Activated CD8-positive, alpha-beta memory T cell treated with anti-CD3 and anti-CD28 coated beads for 4 hours (primary cell): ENCODE measurements at regions not wholly inside any gene's neighbourhood (a gene's known extent, or its start where the extent isn't known, plus 50 kb on each side); places are given as distances from the start of the nearest gene placed in this dataset.

ENCODE experiments used
- DNase-seq, 2 donors: peaks; one replicate each; pipeline ENCODE4 v3.0.0-alpha.2; 2020; ENCODE audit warnings: low read depth in 2 of 2

- DNase-seq, result no peak
Observed at GRCh38 chr7:131737746-131738465, 181.5 kb upstream of the PODXL start.

DNA sequence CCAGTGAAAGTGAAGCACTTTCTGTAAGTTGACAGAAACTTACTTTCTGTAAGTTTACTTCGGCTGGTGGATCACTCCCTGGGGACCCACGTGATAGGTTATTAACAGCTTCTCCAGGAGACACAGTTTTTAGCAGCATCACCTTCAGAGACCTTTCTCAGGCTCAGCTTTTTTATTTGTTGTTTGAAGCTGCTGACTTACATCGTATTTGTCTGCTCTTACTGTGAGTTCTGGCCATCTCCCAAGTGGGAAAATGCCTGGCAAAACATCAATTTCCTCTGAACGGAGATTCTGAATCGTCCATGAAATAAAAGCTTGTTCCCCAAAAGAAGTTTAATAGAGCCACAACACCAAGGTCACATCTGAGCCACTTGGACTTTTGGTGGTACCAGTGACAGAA is 178.7 kb upstream of the PODXL start:
- DNase-seq, result no peak

DNA sequence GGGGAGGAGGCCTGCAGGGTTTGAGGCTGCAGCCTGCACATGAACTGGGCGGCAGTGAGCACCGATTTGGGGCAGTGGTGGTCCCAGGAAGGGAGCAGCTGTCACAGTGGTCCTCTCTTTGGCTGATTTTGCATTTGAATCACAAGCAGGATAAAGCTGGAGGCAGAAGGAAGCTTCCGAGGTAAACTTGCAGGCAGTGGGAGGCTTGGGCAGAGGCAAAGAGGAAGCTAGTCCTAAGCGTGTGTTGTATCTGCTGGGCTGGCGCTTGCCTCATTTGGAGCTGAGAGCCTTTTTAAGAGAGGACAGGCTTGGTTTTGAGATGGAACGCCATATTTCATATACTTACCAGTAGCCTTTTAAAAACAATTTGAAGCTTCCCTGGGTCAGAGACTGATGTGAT is 177.2 kb upstream of the PODXL start:
- DNase-seq, result no peak

DNA sequence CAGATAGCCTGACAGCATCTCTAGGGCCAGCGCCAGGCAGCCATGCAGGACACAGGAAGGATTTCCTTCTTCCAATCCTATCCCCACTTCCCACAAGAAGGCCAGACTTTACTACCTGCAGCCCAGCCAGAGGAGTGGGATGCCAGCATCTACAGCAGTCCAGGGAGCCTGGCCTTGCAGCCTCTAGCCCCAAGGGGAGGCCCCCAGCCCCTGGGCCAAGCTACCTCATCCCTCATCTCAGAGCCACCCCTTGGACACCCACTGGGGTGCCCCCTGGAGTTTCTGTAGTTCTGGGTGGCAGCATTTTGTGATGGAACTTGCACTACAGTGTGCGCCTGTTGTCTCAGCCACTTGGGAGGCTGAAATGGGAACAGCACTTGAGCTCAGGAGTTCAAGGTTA is 170.8 kb upstream of the PODXL start:
- no peak for DNase-seq

GRCh38 chr7:131726686-131727085 is 170.3 kb upstream of the PODXL start:
- DNase-seq, result no peak

GRCh38 chr7:131726031-131726430 is 169.6 kb upstream of the PODXL start:
- no peak for DNase-seq

GRCh38 chr7:131724776-131725345 is 168.4 kb upstream of the PODXL start:
- DNase-seq, result no peak

DNA sequence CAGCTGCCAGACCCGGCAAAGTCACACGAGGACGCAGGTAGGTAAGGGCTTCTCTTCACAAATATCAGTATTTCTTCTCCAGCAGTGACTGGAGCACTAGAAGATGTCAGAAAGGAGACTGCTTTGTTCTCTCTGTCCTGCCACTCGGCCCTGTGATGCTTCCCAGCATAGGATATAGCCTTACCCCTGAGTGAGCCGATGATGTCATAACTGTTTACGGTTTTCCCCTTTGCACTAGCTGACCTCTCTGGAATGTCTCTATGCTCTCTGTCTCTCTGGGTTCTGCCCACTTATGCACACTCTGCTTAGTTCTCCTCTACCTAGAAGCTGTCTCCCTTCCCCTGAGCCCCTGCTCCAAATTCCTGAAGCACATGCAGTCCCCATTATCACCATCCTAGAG is 167.5 kb upstream of the PODXL start:
- DNase-seq, result no peak

GRCh38 chr7:131722371-131722770 is 165.9 kb upstream of the PODXL start:
- no peak for DNase-seq

- DNase-seq, result no peak
Observed at GRCh38 chr7:131721660-131722059, 165.2 kb upstream of the PODXL start.

DNA sequence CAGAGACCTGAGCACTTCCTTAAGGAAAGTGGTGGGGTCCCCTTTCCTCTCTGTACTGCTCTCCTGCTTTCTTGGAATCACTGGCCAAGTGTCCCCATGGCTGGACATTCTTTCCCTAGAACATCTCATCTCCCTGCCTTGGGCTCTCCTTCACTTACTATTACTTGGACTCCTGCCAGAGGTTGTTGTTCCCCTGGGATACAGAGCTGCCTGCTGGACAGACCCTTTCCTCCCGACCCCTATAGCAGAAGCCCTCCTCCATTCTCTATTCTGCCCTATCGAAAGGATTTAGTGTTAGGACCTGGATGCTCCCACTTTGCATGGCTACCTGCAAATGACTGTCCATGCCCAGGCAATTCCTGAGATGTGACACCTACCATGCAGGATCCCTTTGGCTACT is 164.3 kb upstream of the PODXL start:
- no peak for DNase-seq

GRCh38 chr7:131717181-131717580 is 160.8 kb upstream of the PODXL start:
- no peak for DNase-seq

GRCh38 chr7:131699323-131699722 is 142.9 kb upstream of the PODXL start:
- no peak for DNase-seq

DNA sequence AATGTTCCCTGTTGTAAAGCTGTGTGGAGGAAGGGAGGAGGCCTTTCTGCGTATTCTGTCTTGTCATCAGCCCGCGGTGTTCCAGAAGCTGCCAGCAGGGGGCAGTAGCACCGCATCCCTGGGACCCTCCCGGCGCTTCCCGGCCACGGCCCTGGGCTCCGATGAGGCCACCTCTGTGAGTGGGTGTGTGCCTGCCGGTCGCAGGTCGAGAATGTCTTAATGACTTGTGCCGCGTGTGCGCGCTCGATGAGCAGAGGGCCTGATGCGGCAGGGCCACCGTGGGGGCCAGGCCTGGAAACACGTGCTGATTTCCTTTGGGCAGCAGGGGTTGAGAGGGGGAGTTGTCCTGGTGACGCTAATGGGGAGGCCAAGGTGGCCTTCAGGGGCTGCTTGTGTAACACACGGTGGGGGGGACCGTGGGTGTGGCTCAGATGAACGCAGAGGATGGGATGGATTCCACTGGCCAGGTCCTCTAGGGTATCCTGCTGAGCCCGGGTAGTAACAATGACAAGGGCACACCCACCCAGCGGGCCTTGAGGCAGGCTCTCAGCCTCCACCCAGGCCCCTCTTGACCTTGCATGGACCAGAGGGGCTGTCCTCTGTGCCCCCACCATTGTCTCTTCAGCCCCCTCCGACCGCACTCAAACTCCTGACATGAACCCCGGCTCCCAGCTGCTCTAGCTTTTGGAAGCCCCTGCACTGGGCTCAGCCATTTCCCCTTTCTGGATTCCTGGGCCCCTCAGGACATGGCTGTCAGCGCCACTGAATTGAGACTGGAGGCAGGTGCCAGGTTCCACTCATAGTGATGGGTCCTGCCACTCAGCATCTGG is 135.9 kb upstream of the PODXL start:
- no peak for DNase-seq

- no peak for DNase-seq
Observed at GRCh38 chr7:131691454-131692130, 135.2 kb upstream of the PODXL start.

DNA sequence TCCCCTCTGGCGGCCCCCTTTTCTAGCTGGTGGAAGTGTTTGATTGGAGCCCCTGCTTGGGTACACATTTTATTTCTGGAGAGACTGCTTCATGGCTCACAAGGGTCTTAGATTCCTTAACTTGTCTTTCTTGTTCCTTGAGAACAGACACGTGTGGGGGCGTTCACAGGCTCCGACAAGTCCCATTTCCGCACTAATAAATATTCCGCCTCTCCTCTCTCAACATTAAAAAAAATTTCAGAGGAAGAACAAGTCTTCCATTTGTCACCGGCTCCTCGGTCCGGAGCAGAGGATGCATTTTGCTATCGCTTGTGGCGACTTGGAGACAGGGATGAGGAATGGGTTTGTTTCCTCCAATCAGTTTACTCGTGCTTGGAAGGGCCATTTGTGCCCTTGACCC is 134.0 kb upstream of the PODXL start:
- no peak for DNase-seq

DNA sequence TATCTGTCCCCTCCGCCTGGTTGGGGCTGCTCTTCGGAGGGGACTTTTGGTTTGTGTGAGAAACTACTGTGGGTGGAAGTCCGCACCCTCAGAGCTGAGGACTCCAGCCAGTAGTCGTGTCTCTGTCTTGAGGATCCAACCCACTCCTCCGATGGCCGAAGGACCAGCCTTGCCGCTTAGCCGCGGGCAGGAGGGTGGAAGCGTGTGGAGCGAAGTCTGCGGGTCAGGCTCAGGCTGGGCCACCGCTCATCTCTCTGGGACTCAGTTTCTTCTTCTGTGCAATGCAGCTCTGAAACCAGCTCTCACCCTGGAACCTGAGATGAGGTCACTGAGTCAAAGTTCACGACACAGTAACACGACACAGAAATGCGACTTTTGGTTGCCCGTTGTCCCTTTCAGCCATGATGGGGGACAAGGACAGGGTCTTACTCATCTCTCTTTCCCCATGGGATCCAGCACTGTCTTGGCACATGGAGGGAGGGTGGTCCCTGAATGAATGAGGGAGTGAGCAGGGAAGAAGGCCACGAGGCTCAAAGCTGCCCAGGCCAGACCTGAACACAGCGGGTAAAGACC is 133.3 kb upstream of the PODXL start:
- no peak for DNase-seq

DNA sequence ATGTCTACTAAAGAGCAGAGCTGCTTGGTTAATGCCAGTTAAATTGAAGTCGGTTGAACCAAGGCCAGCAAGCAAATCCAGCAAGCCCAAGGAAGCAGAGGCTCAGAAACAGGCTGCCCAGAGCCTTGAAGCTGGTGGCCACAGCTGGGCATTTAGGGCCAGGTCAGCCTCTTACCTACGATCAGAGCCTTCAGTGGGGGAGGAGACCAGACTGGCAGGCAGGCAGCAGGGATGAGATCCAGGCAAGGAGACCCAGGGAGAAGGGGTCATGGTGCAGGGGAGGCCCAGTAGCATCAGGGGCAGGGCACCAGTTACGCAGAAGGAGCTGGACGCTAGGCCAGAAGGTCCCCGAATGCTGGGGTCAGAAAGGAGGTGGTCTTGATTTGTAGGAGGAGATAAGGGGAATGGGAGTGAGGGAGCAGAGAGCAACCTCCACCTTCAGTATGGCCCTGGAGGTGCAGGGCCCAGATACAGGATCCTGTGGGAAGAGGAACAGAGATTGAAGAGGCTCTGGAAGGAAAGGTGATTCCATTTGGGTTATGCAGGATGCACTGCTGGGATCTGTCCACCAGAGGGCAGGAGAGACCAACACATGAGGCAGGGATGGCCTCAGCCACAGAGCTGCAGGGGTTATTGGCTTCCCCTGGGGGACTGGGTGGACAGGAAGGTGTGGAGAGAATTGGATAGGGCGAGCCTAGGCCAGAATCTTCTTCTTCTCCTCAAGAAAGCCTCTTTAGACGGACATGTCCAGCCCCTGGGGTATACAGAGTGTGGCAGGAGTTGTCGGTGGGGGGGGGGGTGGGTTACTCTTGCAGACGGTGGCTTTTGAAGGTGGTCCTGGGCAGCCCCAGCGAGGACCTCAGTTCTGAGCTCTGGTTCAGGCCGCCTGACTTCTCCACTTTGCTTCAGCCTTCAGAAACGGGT is 132.6 kb upstream of the PODXL start:
- peak; percentile 20 to 28 for DNase-seq

DNA sequence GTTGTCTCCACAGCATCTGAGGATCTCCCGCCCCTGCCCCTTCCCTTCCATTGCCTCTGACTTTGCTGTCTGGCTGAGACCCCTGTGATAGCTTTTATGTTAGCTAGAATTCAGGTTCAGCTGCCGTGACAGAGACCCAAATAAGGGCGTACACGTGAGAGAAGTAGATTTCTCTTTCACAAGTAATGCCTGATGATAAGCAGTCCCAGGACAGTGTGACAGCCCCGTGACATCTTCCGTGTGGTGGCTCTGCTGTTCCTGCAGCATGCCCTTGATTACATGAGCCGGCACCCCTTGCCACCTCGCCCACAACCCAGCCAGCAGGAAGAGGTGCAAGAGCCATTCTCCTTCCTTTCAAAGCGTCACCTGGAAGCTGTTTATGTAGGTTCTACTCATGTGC is 130.9 kb upstream of the PODXL start:
- no peak for DNase-seq

DNA sequence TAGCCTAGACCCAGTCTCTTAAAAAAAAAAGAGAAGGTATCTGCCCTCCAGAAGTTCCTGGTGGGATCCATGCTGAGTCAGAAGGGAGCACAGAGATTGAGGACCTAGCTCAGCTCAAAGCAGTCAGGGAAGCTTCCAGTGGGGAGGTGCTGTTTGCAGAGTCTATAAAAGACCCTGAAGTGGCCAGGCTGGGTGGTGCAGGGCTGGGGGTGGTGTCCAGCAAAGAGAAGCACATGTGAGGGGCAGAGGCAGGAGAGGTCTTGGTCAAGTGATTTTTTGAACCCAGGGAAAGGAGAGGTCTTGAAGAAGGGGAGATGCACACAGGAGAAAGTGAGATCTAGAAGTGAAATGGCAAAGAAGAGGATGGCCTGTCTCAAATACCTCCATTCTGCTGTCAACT is 130.4 kb upstream of the PODXL start:
- no peak for DNase-seq

DNA sequence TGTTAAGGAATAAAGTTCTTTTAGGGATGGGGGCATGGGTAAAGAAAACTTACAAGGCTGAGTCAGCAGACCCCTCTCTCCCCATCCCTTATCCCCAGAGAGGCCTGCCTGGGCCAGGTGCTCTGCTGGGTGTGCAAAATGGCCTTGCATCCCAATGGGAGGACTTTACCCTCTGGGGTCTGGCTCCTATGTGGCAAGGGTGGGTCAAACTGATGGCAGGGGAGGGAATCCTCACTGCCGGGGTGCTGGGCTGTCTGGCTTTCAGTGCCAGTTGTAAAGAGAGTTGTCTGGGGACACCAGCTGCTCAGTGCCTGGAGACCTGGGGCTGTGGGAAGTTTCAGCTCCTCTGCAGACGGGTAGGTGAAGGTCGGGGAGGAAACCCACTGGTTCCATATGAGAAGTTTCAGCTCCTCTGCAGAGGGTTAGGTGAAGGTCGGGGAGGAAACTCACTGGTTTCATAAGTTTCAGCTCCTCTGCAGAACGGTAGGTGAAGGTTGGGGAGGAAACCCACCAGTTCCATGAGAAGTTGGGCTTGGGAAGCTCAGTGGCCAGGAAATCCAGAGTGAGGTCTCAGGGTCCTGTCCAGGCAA is 127.2 kb upstream of the PODXL start:
- DNase-seq, result no peak
